GM23338 (cell line): ENCODE measurements at regions not wholly inside any gene's neighbourhood (a gene's known extent, or its start where the extent isn't known, plus 50 kb on each side); places are given as distances from the start of the nearest gene placed in this dataset.

ENCODE experiments used
- CTCF ChIP-seq, 2 experiments: fragments of 200-600 bp in 1 of 2; sonication (generic) in 1 of 2; conservative IDR thresholded peaks; 2 replicates each; pipeline versions ENCODE4 v1.5.1 to v1.6.1; 2016 to 2017; ENCODE audit warnings: antibody characterized with exemption in 2 of 2, low read depth in 2 of 2, mild to moderate bottlenecking in 2 of 2, moderate library complexity in 1 of 2
- NANOG ChIP-seq: IDR thresholded peaks from 2 replicates; pipeline ENCODE4 v1.6.1; 2016; ENCODE audit warnings: antibody characterized with exemption, borderline replicate concordance
- POLR2AphosphoS5 ChIP-seq: IDR thresholded peaks from 2 replicates; pipeline ENCODE4 v1.6.1; 2016; ENCODE audit warnings: antibody characterized with exemption, low read depth
- REST ChIP-seq: IDR thresholded peaks from one replicate; pipeline ENCODE4 v1.6.1; 2018; ENCODE audit warnings: antibody characterized with exemption; ENCODE audit not compliant: unreplicated experiment

GRCh38 chr10:133021963-133022775 lies 65.6 kb upstream of the ADGRA1 start:
- TF ChIP-seq CTCF (conservative IDR thresholded peaks at IDR 0.05; ENCODE audit: low read depth in 2 of 2) (no peak), POLR2AphosphoS5 (no peak), REST (no peak), NANOG (no peak)
